ENCODE measurements at regions not wholly inside any gene's neighbourhood (a gene's known extent, or its start where the extent isn't known, plus 50 kb on each side); places are given as distances from the start of the nearest gene placed in this dataset.

- Mint-ChIP-seq H3K27ac (no peak overlapping the region), H3K4me3 (no peak overlapping the region), H3K36me3 (ENCODE audit: low read depth) (no peaks in the 10 kb centered on the region), H3K9me3 (no peaks in the 10 kb centered on the region), H3K27me3 (ENCODE audit: insufficient read depth) (no peaks in the 10 kb centered on the region), H3K4me1 (peaks cover 14% of the 10 kb centered on the region)
- Histone ChIP-seq H3K27me3 (ENCODE audit: control insufficient read depth, insufficient read depth, low read length, poor library complexity, severe bottlenecking) (no peaks in the 10 kb centered on the region), H3K9me3 (ENCODE audit: control insufficient read depth, low read length) (no peaks in the 10 kb centered on the region), H3K4me1 (ENCODE audit: control insufficient read depth, insufficient read depth, low read length) (peaks cover 6% of the 10 kb centered on the region), H3K9ac (ENCODE audit: extremely low read depth, low read length, poor library complexity, severe bottlenecking) (no peak overlapping the region), H3K4me3 (ENCODE audit: low read length) (no peak overlapping the region), H3K36me3 (ENCODE audit: control insufficient read depth, insufficient read depth, low read length) (no peaks in the 10 kb centered on the region), H3K27ac (ENCODE audit: low read depth, low read length) (no peak overlapping the region)
- no peak for DNase-seq
- WGBS, 2 experiments (ENCODE audit: insufficient coverage in 1 of 2, insufficient read length in 1 of 2) = 88 to 98% methylated on average over 5 of the region's 5 CpGs
- no peak for TF ChIP-seq CTCF (conservative IDR thresholded peaks at IDR 0.05)
Observed at GRCh38 chr4:79626101-79626500, 218.1 kb upstream of the GK2 start.

- H3K36me3 Mint-ChIP-seq (ENCODE audit: low read depth) = no peaks in the 10 kb centered on the region
- H3K27me3 Mint-ChIP-seq (ENCODE audit: insufficient read depth) = no peaks in the 10 kb centered on the region
- Histone ChIP-seq H3K27me3 (ENCODE audit: control insufficient read depth, insufficient read depth, low read length, poor library complexity, severe bottlenecking) (no peaks in the 10 kb centered on the region), H3K27ac (ENCODE audit: low read depth, low read length) (no peak overlapping the region), H3K9me3 (ENCODE audit: control insufficient read depth, low read length) (no peaks in the 10 kb centered on the region), H3K4me3 (ENCODE audit: low read length) (no peak overlapping the region), H3K9ac (ENCODE audit: extremely low read depth, low read length, poor library complexity, severe bottlenecking) (no peak overlapping the region), H3K36me3 (ENCODE audit: control insufficient read depth, insufficient read depth, low read length) (no peaks in the 10 kb centered on the region), H3K4me1 (ENCODE audit: control insufficient read depth, insufficient read depth, low read length) (peaks cover 3% of the 10 kb centered on the region)
- no peak overlapping the region for H3K4me3 Mint-ChIP-seq
- H3K9me3 Mint-ChIP-seq = no peaks in the 10 kb centered on the region
- DNase-seq = no peak
- no peak overlapping the region for H3K27ac Mint-ChIP-seq
- no peak for TF ChIP-seq CTCF (conservative IDR thresholded peaks at IDR 0.05)
- H3K4me1 Mint-ChIP-seq = peaks cover 8% of the 10 kb centered on the region
- WGBS, 2 experiments (ENCODE audit: insufficient coverage in 1 of 2, insufficient read length in 1 of 2) = 95% methylated on average over 2 of the region's 2 CpGs
Observed at GRCh38 chr4:79625361-79625760, 217.3 kb upstream of the GK2 start.

GRCh38 chr4:79623021-79623870, 215.2 kb upstream of the GK2 start:
- TF ChIP-seq CTCF (conservative IDR thresholded peaks at IDR 0.05) = no peak
- no peaks in the 10 kb centered on the region for H3K27me3 ChIP-seq (ENCODE audit: control insufficient read depth, insufficient read depth, low read length, poor library complexity, severe bottlenecking)
- H3K27me3 Mint-ChIP-seq (ENCODE audit: insufficient read depth) = no peaks in the 10 kb centered on the region
- H3K9me3 ChIP-seq (ENCODE audit: control insufficient read depth, low read length) = no peaks in the 10 kb centered on the region
- H3K36me3 Mint-ChIP-seq (ENCODE audit: low read depth) = no peaks in the 10 kb centered on the region
- WGBS, 2 experiments (ENCODE audit: insufficient coverage in 1 of 2, insufficient read length in 1 of 2) = 91 to 96% methylated on average over 8 to 12 of the region's 12 CpGs
- H3K4me1 Mint-ChIP-seq = peaks cover 2% of the 10 kb centered on the region
- no peak overlapping the region for H3K9ac ChIP-seq (ENCODE audit: extremely low read depth, low read length, poor library complexity, severe bottlenecking)
- H3K4me1 ChIP-seq (ENCODE audit: control insufficient read depth, insufficient read depth, low read length) = no peaks in the 10 kb centered on the region
- no peaks in the 10 kb centered on the region for H3K9me3 Mint-ChIP-seq
- no peak for DNase-seq
- no peaks in the 10 kb centered on the region for H3K36me3 ChIP-seq (ENCODE audit: control insufficient read depth, insufficient read depth, low read length)
- H3K27ac Mint-ChIP-seq = no peak overlapping the region
- no peak overlapping the region for H3K27ac ChIP-seq (ENCODE audit: low read depth, low read length)
- H3K4me3 ChIP-seq (ENCODE audit: low read length) = no peak overlapping the region
- H3K4me3 Mint-ChIP-seq = no peak overlapping the region

Data from endodermal cell (in vitro differentiated cells).